GM23338 (cell line): ENCODE measurements at regions not wholly inside any gene's neighbourhood (a gene's known extent, or its start where the extent isn't known, plus 50 kb on each side); places are given as distances from the start of the nearest gene placed in this dataset.

Experiments
- ATAC-seq: fragments of 200-7000 bp; cut with Tn5 transposase; 3 replicates; pipeline ENCODE4 v1.9.1; 2020
- DNase-seq: peaks from one replicate; pipeline ENCODE4 v3.0.0-alpha.2; 2015; ENCODE audit warnings: low spot score
- H2AFZ ChIP-seq: fragments of 200-600 bp; sonication (generic); 2 replicates; pipeline ENCODE4 v1.8.0; 2016; ENCODE audit warnings: antibody characterized with exemption, mild to moderate bottlenecking, moderate library complexity
- H3F3A ChIP-seq: fragments of 200-600 bp; sonication (generic); replicated peaks from 2 replicates; pipeline ENCODE4 v1.8.0; 2017; ENCODE audit warnings: antibody characterized with exemption, mixed run types, low read depth
- H3K27ac ChIP-seq: fragments of 200-600 bp; sonication (generic); 2 replicates; pipeline ENCODE4 v1.6.1; 2016; ENCODE audit warnings: low read depth
- H3K27me3 ChIP-seq: fragments of 200-600 bp; sonication (generic); 2 replicates; pipeline ENCODE4 v1.8.0; 2016; ENCODE audit warnings: mild to moderate bottlenecking, mixed run types, moderate library complexity; ENCODE audit not compliant: insufficient read depth
- H3K36me3 ChIP-seq: fragments of 200-600 bp; sonication (generic); 2 replicates; pipeline ENCODE4 v1.8.0; 2016; ENCODE audit warnings: mild to moderate bottlenecking; ENCODE audit not compliant: insufficient read depth
- H3K4me1 ChIP-seq: fragments of 200-600 bp; sonication (generic); 2 replicates; pipeline ENCODE4 v1.8.0; 2016; ENCODE audit warnings: mild to moderate bottlenecking, moderate library complexity; ENCODE audit not compliant: insufficient read depth
- H3K4me2 ChIP-seq: fragments of 200-600 bp; sonication (generic); 2 replicates; pipeline ENCODE4 v1.7.1; 2017; ENCODE audit warnings: mixed run types
- H3K4me3 ChIP-seq: fragments of 200-600 bp; sonication (generic); 2 replicates; pipeline ENCODE4 v1.6.1; 2016; ENCODE audit warnings: mixed run types
- H3K79me2 ChIP-seq: fragments of 200-600 bp; sonication (generic); replicated peaks from 2 replicates; pipeline ENCODE4 v1.8.0; 2017; ENCODE audit warnings: mild to moderate bottlenecking; ENCODE audit not compliant: insufficient read depth
- H3K9me2 ChIP-seq: fragments of 200-600 bp; sonication (generic); 2 replicates; pipeline ENCODE4 v1.8.0; 2017; ENCODE audit not compliant: insufficient read depth
- H4K20me1 ChIP-seq: fragments of 200-600 bp; sonication (generic); replicated peaks from 2 replicates; pipeline ENCODE4 v1.8.0; 2017; ENCODE audit warnings: mild to moderate bottlenecking; ENCODE audit not compliant: insufficient read depth
- H3K27ac Mint-ChIP-seq: 2 replicates; pipeline ENCODE4 v1.8.0; 2020; ENCODE audit warnings: inconsistent platforms, mild to moderate bottlenecking, moderate library complexity, mixed read lengths
- H3K27me3 Mint-ChIP-seq: 3 replicates; pipeline ENCODE4 v1.8.0; 2022; ENCODE audit warnings: low read depth, mild to moderate bottlenecking, moderate library complexity, mixed read lengths, inconsistent platforms; ENCODE audit not compliant: insufficient read depth, poor library complexity
- H3K36me3 Mint-ChIP-seq: 3 replicates; pipeline ENCODE4 v1.8.0; 2021; ENCODE audit warnings: low read depth, mild to moderate bottlenecking, inconsistent platforms, moderate library complexity, mixed read lengths
- H3K4me1 Mint-ChIP-seq: 3 replicates; pipeline ENCODE4 v1.8.0; 2020; ENCODE audit warnings: mild to moderate bottlenecking, inconsistent platforms, mixed read lengths
- H3K4me3 Mint-ChIP-seq: 3 replicates; pipeline ENCODE4 v1.8.0; 2021; ENCODE audit warnings: moderate library complexity, mild to moderate bottlenecking, inconsistent platforms, mixed read lengths
- H3K9me3 Mint-ChIP-seq: 3 replicates; pipeline ENCODE4 v1.8.0; 2020; ENCODE audit warnings: moderate library complexity, mild to moderate bottlenecking, inconsistent platforms, mixed read lengths
- CREB1 ChIP-seq: fragments of 250-450 bp; sonication (Bioruptor Pico); IDR thresholded peaks from 2 replicates; pipeline ENCODE4 v1.5.0; 2020; ENCODE audit warnings: low read depth, mild to moderate bottlenecking, moderate library complexity
- EZH2 ChIP-seq: fragments of 200-600 bp; sonication (generic); IDR thresholded peaks from one replicate; pipeline ENCODE4 v1.8.0; 2017; ENCODE audit warnings: antibody characterized with exemption, mild to moderate bottlenecking, low read depth; ENCODE audit not compliant: unreplicated experiment
- EZH2phosphoT487 ChIP-seq: fragments of 200-600 bp; sonication (generic); IDR thresholded peaks from one replicate; pipeline ENCODE4 v1.8.1; 2018; ENCODE audit warnings: antibody characterized with exemption; ENCODE audit not compliant: unreplicated experiment
- JUNB ChIP-seq: IDR thresholded peaks from one replicate; pipeline ENCODE4 v1.6.1; 2016; ENCODE audit warnings: antibody characterized with exemption; ENCODE audit not compliant: unreplicated experiment
- NANOG ChIP-seq: IDR thresholded peaks from 2 replicates; pipeline ENCODE4 v1.6.1; 2016; ENCODE audit warnings: antibody characterized with exemption, borderline replicate concordance
- POLR2AphosphoS5 ChIP-seq: IDR thresholded peaks from 2 replicates; pipeline ENCODE4 v1.6.1; 2016; ENCODE audit warnings: antibody characterized with exemption, low read depth
- STAT1 ChIP-seq: IDR thresholded peaks from one replicate; pipeline ENCODE4 v1.6.1; 2016; ENCODE audit warnings: antibody characterized with exemption; ENCODE audit not compliant: unreplicated experiment
- ZNF114 ChIP-seq: fragments of 250-450 bp; sonication (Bioruptor Pico); IDR thresholded peaks from 2 replicates; pipeline ENCODE4 v1.5.0; 2020; ENCODE audit warnings: mild to moderate bottlenecking, moderate library complexity
- ZNF331 ChIP-seq: fragments of 250-450 bp; sonication (Bioruptor Pico); IDR thresholded peaks from 2 replicates; pipeline ENCODE4 v1.5.0; 2020; ENCODE audit warnings: low read depth, mild to moderate bottlenecking, moderate library complexity
- TF ChIP-seq, protein P1 (sequence below), 2 experiments: fragments of 200-600 bp in 1 of 2; sonication (generic) in 1 of 2; conservative IDR thresholded peaks; 2 replicates each; pipeline versions ENCODE4 v1.5.1 to v1.6.1; 2016 to 2017; ENCODE audit warnings: antibody characterized with exemption in 2 of 2, low read depth in 2 of 2, mild to moderate bottlenecking in 2 of 2, moderate library complexity in 1 of 2
- TF ChIP-seq, protein P2 (sequence below): fragments of 250-450 bp; sonication (Bioruptor Pico); IDR thresholded peaks from 2 replicates; pipeline ENCODE4 v1.5.0; 2020; ENCODE audit warnings: mild to moderate bottlenecking, moderate library complexity
- TF ChIP-seq, protein P3 (sequence below): IDR thresholded peaks from one replicate; pipeline ENCODE4 v1.6.1; 2018; ENCODE audit warnings: antibody characterized with exemption; ENCODE audit not compliant: unreplicated experiment
- TF ChIP-seq, protein P4 (sequence below): IDR thresholded peaks from 2 replicates; pipeline ENCODE4 v1.6.1; 2016; ENCODE audit warnings: antibody characterized with exemption

DNA sequence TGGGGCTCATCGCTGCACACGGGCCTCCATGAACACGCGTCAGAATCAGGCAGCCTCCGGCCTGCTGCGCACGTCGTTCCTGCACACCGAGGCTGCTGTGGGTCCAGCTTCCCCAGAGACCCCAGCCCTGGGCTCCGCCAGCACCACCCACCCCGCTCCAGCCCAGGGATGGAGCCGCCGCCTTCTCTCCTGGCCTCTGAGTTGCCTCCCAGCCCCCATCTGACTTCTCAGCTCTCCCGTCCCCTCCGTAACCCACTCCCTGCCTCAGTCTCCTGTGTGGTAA is 253.9 kb upstream of the SFSWAP start:
- 0 out of 2 replicates have a peak, but pooled peaks cover under 1% of the 10 kb centered on the region for H3K9me2 ChIP-seq
- H2AFZ ChIP-seq: no peak overlapping the region
- Mint-ChIP-seq H3K27me3 (peaks cover 11% of the 10 kb centered on the region), H3K9me3 (no peaks in the 10 kb centered on the region), H3K4me3 (no peak overlapping the region), H3K36me3 (no peaks in the 10 kb centered on the region), H3K27ac (no peak overlapping the region), H3K4me1 (peaks cover 15% of the 10 kb centered on the region)
- H3K27ac ChIP-seq: no peak overlapping the region
- no peaks in the 10 kb centered on the region for H3K36me3 ChIP-seq
- no peak overlapping the region for H3K4me2 ChIP-seq
- no peaks in the 10 kb centered on the region for H3K79me2 ChIP-seq
- H4K20me1 ChIP-seq: no peaks in the 10 kb centered on the region
- no peaks in the 10 kb centered on the region for H3F3A ChIP-seq
- no peaks in the 10 kb centered on the region for H3K4me1 ChIP-seq
- DNase-seq: no peak
- H3K4me3 ChIP-seq: no peak overlapping the region
- no peaks in the 10 kb centered on the region for H3K27me3 ChIP-seq
- ATAC-seq: no peak
- TF ChIP-seq, protein P1, sequence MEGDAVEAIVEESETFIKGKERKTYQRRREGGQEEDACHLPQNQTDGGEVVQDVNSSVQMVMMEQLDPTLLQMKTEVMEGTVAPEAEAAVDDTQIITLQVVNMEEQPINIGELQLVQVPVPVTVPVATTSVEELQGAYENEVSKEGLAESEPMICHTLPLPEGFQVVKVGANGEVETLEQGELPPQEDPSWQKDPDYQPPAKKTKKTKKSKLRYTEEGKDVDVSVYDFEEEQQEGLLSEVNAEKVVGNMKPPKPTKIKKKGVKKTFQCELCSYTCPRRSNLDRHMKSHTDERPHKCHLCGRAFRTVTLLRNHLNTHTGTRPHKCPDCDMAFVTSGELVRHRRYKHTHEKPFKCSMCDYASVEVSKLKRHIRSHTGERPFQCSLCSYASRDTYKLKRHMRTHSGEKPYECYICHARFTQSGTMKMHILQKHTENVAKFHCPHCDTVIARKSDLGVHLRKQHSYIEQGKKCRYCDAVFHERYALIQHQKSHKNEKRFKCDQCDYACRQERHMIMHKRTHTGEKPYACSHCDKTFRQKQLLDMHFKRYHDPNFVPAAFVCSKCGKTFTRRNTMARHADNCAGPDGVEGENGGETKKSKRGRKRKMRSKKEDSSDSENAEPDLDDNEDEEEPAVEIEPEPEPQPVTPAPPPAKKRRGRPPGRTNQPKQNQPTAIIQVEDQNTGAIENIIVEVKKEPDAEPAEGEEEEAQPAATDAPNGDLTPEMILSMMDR (conservative IDR thresholded peaks at IDR 0.05; ENCODE audit: low read depth in 2 of 2): no peak
- TF ChIP-seq NANOG (no peak), POLR2AphosphoS5 (no peak), EZH2phosphoT487 (no peak), EZH2 (no peak), STAT1 (no peak), CREB1 (no peak), JUNB (no peak), ZNF331 (no peak), ZNF114 (CRISPR knock-in tag) (no peak)
- TF ChIP-seq, protein P2, sequence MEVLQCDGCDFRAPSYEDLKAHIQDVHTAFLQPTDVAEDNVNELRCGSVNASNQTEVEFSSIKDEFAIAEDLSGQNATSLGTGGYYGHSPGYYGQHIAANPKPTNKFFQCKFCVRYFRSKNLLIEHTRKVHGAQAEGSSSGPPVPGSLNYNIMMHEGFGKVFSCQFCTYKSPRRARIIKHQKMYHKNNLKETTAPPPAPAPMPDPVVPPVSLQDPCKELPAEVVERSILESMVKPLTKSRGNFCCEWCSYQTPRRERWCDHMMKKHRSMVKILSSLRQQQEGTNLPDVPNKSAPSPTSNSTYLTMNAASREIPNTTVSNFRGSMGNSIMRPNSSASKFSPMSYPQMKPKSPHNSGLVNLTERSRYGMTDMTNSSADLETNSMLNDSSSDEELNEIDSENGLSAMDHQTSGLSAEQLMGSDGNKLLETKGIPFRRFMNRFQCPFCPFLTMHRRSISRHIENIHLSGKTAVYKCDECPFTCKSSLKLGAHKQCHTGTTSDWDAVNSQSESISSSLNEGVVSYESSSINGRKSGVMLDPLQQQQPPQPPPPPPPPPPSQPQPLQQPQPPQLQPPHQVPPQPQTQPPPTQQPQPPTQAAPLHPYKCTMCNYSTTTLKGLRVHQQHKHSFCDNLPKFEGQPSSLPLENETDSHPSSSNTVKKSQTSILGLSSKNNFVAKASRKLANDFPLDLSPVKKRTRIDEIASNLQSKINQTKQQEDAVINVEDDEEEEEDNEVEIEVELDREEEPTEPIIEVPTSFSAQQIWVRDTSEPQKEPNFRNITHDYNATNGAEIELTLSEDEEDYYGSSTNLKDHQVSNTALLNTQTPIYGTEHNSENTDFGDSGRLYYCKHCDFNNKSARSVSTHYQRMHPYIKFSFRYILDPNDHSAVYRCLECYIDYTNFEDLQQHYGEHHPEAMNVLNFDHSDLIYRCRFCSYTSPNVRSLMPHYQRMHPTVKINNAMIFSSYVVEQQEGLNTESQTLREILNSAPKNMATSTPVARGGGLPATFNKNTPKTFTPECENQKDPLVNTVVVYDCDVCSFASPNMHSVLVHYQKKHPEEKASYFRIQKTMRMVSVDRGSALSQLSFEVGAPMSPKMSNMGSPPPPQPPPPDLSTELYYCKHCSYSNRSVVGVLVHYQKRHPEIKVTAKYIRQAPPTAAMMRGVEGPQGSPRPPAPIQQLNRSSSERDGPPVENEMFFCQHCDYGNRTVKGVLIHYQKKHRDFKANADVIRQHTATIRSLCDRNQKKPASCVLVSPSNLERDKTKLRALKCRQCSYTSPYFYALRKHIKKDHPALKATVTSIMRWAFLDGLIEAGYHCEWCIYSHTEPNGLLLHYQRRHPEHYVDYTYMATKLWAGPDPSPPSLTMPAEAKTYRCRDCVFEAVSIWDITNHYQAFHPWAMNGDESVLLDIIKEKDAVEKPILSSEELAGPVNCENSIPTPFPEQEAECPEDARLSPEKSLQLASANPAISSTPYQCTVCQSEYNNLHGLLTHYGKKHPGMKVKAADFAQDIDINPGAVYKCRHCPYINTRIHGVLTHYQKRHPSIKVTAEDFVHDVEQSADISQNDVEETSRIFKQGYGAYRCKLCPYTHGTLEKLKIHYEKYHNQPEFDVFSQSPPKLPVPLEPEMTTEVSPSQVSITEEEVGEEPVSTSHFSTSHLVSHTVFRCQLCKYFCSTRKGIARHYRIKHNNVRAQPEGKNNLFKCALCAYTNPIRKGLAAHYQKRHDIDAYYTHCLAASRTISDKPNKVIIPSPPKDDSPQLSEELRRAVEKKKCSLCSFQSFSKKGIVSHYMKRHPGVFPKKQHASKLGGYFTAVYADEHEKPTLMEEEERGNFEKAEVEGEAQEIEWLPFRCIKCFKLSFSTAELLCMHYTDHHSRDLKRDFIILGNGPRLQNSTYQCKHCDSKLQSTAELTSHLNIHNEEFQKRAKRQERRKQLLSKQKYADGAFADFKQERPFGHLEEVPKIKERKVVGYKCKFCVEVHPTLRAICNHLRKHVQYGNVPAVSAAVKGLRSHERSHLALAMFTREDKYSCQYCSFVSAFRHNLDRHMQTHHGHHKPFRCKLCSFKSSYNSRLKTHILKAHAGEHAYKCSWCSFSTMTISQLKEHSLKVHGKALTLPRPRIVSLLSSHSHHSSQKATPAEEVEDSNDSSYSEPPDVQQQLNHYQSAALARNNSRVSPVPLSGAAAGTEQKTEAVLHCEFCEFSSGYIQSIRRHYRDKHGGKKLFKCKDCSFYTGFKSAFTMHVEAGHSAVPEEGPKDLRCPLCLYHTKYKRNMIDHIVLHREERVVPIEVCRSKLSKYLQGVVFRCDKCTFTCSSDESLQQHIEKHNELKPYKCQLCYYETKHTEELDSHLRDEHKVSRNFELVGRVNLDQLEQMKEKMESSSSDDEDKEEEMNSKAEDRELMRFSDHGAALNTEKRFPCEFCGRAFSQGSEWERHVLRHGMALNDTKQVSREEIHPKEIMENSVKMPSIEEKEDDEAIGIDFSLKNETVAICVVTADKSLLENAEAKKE (CRISPR knock-in tag): no peak
- TF ChIP-seq, protein P3, sequence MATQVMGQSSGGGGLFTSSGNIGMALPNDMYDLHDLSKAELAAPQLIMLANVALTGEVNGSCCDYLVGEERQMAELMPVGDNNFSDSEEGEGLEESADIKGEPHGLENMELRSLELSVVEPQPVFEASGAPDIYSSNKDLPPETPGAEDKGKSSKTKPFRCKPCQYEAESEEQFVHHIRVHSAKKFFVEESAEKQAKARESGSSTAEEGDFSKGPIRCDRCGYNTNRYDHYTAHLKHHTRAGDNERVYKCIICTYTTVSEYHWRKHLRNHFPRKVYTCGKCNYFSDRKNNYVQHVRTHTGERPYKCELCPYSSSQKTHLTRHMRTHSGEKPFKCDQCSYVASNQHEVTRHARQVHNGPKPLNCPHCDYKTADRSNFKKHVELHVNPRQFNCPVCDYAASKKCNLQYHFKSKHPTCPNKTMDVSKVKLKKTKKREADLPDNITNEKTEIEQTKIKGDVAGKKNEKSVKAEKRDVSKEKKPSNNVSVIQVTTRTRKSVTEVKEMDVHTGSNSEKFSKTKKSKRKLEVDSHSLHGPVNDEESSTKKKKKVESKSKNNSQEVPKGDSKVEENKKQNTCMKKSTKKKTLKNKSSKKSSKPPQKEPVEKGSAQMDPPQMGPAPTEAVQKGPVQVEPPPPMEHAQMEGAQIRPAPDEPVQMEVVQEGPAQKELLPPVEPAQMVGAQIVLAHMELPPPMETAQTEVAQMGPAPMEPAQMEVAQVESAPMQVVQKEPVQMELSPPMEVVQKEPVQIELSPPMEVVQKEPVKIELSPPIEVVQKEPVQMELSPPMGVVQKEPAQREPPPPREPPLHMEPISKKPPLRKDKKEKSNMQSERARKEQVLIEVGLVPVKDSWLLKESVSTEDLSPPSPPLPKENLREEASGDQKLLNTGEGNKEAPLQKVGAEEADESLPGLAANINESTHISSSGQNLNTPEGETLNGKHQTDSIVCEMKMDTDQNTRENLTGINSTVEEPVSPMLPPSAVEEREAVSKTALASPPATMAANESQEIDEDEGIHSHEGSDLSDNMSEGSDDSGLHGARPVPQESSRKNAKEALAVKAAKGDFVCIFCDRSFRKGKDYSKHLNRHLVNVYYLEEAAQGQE: no peak
- TF ChIP-seq, protein P4, sequence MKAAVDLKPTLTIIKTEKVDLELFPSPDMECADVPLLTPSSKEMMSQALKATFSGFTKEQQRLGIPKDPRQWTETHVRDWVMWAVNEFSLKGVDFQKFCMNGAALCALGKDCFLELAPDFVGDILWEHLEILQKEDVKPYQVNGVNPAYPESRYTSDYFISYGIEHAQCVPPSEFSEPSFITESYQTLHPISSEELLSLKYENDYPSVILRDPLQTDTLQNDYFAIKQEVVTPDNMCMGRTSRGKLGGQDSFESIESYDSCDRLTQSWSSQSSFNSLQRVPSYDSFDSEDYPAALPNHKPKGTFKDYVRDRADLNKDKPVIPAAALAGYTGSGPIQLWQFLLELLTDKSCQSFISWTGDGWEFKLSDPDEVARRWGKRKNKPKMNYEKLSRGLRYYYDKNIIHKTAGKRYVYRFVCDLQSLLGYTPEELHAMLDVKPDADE: no peak
